ENCODE measurements at regions not wholly inside any gene's neighbourhood (a gene's known extent, or its start where the extent isn't known, plus 50 kb on each side); places are given as distances from the start of the nearest gene placed in this dataset.

DNA sequence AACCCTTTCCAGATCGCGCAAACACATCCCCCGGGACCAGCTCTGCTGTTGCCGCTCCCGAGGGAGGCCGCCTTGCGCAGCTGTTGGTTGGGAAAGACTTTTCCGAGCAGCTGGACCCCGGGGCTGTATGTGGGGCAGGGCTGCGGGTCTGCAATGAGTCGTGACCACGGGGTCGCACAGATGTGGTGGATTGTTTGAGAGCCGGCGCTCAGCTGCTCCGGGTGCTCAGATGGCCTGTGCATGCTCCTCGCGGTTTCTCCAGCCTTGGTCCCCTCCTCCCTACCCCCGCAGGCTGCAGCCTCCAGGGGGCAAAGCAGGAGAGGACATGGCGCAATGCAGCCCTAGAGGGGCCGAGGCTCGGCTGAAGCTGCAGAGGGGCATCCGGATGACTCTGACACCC lies 105.2 kb upstream of the OTOS start:
- TF ChIP-seq CBX8 (IDR thresholded peaks at IDR 0.05; ENCODE audit: borderline replicate concordance, low read depth, low read length) (no peak), SUZ12 (IDR thresholded peaks at IDR 0.05; ENCODE audit: low read length) (no peak), RFX5 (IDR thresholded peaks at IDR 0.05; ENCODE audit: borderline replicate concordance, low read depth, low read length) (no peak)

Measured in H1 (cell line).